HEK293 (cell line): ENCODE measurements at regions not wholly inside any gene's neighbourhood (a gene's known extent, or its start where the extent isn't known, plus 50 kb on each side); places are given as distances from the start of the nearest gene placed in this dataset.

Experiments used
- CTCF ChIA-PET: fragments of 350-600 bp; formaldehyde crosslinking; extraction: SDS; loops from one replicate; lab custom pipeline; 2021; ENCODE audit warnings: antibody characterized with exemption; lab: Yijun Ruan, JAX
- POLR2A ChIA-PET: fragments of 300-600 bp; formaldehyde crosslinking; extraction: SDS; loops from one replicate; lab custom pipeline; 2020; ENCODE audit warnings: antibody characterized with exemption, inconsistent platforms; lab: Yijun Ruan, JAX
- H3K27ac ChIP-seq: fragments of 200-500 bp; sonication (Bioruptor generic); 2 replicates; pipeline ENCODE4 v1.5.1; 2014; ENCODE audit warnings: low read depth, low read length, control low read depth, inconsistent platforms; ENCODE audit errors: extremely low read depth
- H3K36me3 ChIP-seq, 2 experiments: fragments of 200-500 bp in 1 of 2; sonication (Bioruptor generic) in 1 of 2; 1 replicate in 1 of 2; 2 replicates in 1 of 2; pipeline ENCODE4 v1.5.1; 2014 to 2017; ENCODE audit warnings: inconsistent platforms in 2 of 2, low read length in 2 of 2; ENCODE audit not compliant: control insufficient read depth in 2 of 2, insufficient read depth in 1 of 2
- H3K4me1 ChIP-seq: fragments of 200-500 bp; sonication (Bioruptor generic); 2 replicates; pipeline ENCODE4 v1.5.1; 2014; ENCODE audit warnings: mild to moderate bottlenecking, low read length, inconsistent platforms; ENCODE audit not compliant: control insufficient read depth, insufficient read depth
- H3K4me3 ChIP-seq: 2 replicates; pipeline ENCODE4 v1.5.1; 2011; ENCODE audit warnings: low read depth, mild to moderate bottlenecking, control low read depth, low read length, moderate library complexity
- H3K9me3 ChIP-seq: fragments of 200-500 bp; sonication (Bioruptor generic); 2 replicates; pipeline ENCODE4 v1.5.1; 2014; ENCODE audit warnings: low read depth, low read length, inconsistent platforms; ENCODE audit not compliant: control insufficient read depth, insufficient read depth
- OSR2 ChIP-seq: fragments of 450-650 bp; formaldehyde crosslinking; IDR thresholded peaks from 2 replicates; pipeline ENCODE4 v1.5.1; 2016; ENCODE audit warnings: missing biosample characterization, missing genetic modification characterization
- ZBTB20 ChIP-seq: fragments of 450-650 bp; formaldehyde crosslinking; IDR thresholded peaks from 2 replicates; pipeline ENCODE4 v1.5.1; 2016; ENCODE audit warnings: missing biosample characterization, missing genetic modification characterization
- ZBTB8A ChIP-seq: fragments of 450-650 bp; formaldehyde crosslinking; IDR thresholded peaks from 2 replicates; pipeline ENCODE4 v1.5.1; 2016; ENCODE audit warnings: missing biosample characterization, missing genetic modification characterization
- ZNF138 ChIP-seq: fragments of 450-650 bp; formaldehyde crosslinking; IDR thresholded peaks from 2 replicates; pipeline ENCODE4 v1.5.1; 2016; ENCODE audit warnings: missing biosample characterization, missing genetic modification characterization, borderline replicate concordance
- ZNF155 ChIP-seq: fragments of 450-650 bp; formaldehyde crosslinking; IDR thresholded peaks from 2 replicates; pipeline ENCODE4 v1.5.1; 2016; ENCODE audit warnings: missing biosample characterization, missing genetic modification characterization
- ZNF211 ChIP-seq: fragments of 450-650 bp; formaldehyde crosslinking; IDR thresholded peaks from 2 replicates; pipeline ENCODE4 v1.5.1; 2016; ENCODE audit warnings: low read depth, missing biosample characterization, missing genetic modification characterization
- ZNF214 ChIP-seq: fragments of 450-650 bp; formaldehyde crosslinking; IDR thresholded peaks from 2 replicates; pipeline ENCODE4 v1.5.1; 2017; ENCODE audit warnings: missing biosample characterization, mild to moderate bottlenecking, missing genetic modification characterization, borderline replicate concordance
- ZNF248 ChIP-seq: fragments of 450-650 bp; formaldehyde crosslinking; IDR thresholded peaks from 2 replicates; pipeline ENCODE4 v1.5.1; 2017; ENCODE audit warnings: missing biosample characterization, missing genetic modification characterization
- ZNF266 ChIP-seq: fragments of 450-650 bp; formaldehyde crosslinking; IDR thresholded peaks from 2 replicates; pipeline ENCODE4 v1.5.1; 2016; ENCODE audit warnings: missing biosample characterization, missing genetic modification characterization, low read depth
- ZNF341 ChIP-seq: fragments of 450-650 bp; formaldehyde crosslinking; IDR thresholded peaks from 2 replicates; pipeline ENCODE4; 2016; ENCODE audit warnings: low read depth, missing biosample characterization, missing genetic modification characterization
- ZNF514 ChIP-seq: fragments of 450-650 bp; formaldehyde crosslinking; IDR thresholded peaks from 2 replicates; pipeline ENCODE4 v1.5.1; 2016; ENCODE audit warnings: missing biosample characterization, missing genetic modification characterization
- ZNF518A ChIP-seq: fragments of 450-650 bp; formaldehyde crosslinking; conservative IDR thresholded peaks from 2 replicates; pipeline ENCODE4 v1.5.1; 2016; ENCODE audit warnings: low read depth, missing biosample characterization, missing genetic modification characterization
- ZNF664 ChIP-seq: fragments of 450-650 bp; formaldehyde crosslinking; IDR thresholded peaks from 2 replicates; pipeline ENCODE4 v1.5.1; 2016; ENCODE audit warnings: missing biosample characterization, missing genetic modification characterization
- ZNF701 ChIP-seq: fragments of 450-650 bp; formaldehyde crosslinking; IDR thresholded peaks from 2 replicates; pipeline ENCODE4 v1.5.1; 2016; ENCODE audit warnings: missing biosample characterization, missing genetic modification characterization
- TF ChIP-seq, protein P1 (sequence below): fragments of 450-650 bp; formaldehyde crosslinking; IDR thresholded peaks from 2 replicates; pipeline ENCODE4; 2016; ENCODE audit warnings: missing biosample characterization, missing genetic modification characterization
- TF ChIP-seq, protein P2 (sequence below): fragments of 450-650 bp; formaldehyde crosslinking; IDR thresholded peaks from 2 replicates; pipeline ENCODE4 v1.5.1; 2016; ENCODE audit warnings: missing biosample characterization, missing genetic modification characterization
- TF ChIP-seq, protein P3 (sequence below): fragments of 450-650 bp; formaldehyde crosslinking; IDR thresholded peaks from 2 replicates; pipeline ENCODE4 v1.5.1; 2016; ENCODE audit warnings: missing biosample characterization, missing genetic modification characterization
- TF ChIP-seq, protein P4 (sequence below): fragments of 450-650 bp; formaldehyde crosslinking; IDR thresholded peaks from 2 replicates; pipeline ENCODE4 v1.5.1; 2017; ENCODE audit warnings: missing biosample characterization, missing genetic modification characterization

- TF ChIP-seq, protein P1, sequence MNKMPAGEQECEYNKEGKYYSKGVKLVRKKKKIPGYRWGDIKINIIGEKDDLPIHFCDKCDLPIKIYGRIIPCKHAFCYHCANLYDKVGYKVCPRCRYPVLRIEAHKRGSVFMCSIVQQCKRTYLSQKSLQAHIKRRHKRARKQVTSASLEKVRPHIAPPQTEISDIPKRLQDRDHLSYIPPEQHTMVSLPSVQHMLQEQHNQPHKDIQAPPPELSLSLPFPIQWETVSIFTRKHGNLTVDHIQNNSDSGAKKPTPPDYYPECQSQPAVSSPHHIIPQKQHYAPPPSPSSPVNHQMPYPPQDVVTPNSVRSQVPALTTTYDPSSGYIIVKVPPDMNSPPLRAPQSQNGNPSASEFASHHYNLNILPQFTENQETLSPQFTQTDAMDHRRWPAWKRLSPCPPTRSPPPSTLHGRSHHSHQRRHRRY (tag by site-specific recombination): no peak
- peak; percentile 46; the same call in 1 of the 2 replicates for TF ChIP-seq ZNF341
- TF ChIP-seq, protein P2, sequence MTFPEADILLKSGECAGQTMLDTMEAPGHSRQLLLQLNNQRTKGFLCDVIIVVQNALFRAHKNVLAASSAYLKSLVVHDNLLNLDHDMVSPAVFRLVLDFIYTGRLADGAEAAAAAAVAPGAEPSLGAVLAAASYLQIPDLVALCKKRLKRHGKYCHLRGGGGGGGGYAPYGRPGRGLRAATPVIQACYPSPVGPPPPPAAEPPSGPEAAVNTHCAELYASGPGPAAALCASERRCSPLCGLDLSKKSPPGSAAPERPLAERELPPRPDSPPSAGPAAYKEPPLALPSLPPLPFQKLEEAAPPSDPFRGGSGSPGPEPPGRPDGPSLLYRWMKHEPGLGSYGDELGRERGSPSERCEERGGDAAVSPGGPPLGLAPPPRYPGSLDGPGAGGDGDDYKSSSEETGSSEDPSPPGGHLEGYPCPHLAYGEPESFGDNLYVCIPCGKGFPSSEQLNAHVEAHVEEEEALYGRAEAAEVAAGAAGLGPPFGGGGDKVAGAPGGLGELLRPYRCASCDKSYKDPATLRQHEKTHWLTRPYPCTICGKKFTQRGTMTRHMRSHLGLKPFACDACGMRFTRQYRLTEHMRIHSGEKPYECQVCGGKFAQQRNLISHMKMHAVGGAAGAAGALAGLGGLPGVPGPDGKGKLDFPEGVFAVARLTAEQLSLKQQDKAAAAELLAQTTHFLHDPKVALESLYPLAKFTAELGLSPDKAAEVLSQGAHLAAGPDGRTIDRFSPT (tag by site-specific recombination): no peak
- TF ChIP-seq, protein P3, sequence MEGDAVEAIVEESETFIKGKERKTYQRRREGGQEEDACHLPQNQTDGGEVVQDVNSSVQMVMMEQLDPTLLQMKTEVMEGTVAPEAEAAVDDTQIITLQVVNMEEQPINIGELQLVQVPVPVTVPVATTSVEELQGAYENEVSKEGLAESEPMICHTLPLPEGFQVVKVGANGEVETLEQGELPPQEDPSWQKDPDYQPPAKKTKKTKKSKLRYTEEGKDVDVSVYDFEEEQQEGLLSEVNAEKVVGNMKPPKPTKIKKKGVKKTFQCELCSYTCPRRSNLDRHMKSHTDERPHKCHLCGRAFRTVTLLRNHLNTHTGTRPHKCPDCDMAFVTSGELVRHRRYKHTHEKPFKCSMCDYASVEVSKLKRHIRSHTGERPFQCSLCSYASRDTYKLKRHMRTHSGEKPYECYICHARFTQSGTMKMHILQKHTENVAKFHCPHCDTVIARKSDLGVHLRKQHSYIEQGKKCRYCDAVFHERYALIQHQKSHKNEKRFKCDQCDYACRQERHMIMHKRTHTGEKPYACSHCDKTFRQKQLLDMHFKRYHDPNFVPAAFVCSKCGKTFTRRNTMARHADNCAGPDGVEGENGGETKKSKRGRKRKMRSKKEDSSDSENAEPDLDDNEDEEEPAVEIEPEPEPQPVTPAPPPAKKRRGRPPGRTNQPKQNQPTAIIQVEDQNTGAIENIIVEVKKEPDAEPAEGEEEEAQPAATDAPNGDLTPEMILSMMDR (tag by site-specific recombination): no peak
- peak; percentile 47; the same call in 1 of the 2 replicates for TF ChIP-seq ZBTB20 (tag by site-specific recombination)
- TF ChIP-seq OSR2 (tag by site-specific recombination): peak; percentile 70
- TF ChIP-seq ZBTB8A (tag by site-specific recombination): peak; percentile 71
- no peak for TF ChIP-seq ZNF266
- no peak for TF ChIP-seq ZNF211 (tag by site-specific recombination)
- no peak for TF ChIP-seq ZNF701 (tag by site-specific recombination)
- TF ChIP-seq, protein P4, sequence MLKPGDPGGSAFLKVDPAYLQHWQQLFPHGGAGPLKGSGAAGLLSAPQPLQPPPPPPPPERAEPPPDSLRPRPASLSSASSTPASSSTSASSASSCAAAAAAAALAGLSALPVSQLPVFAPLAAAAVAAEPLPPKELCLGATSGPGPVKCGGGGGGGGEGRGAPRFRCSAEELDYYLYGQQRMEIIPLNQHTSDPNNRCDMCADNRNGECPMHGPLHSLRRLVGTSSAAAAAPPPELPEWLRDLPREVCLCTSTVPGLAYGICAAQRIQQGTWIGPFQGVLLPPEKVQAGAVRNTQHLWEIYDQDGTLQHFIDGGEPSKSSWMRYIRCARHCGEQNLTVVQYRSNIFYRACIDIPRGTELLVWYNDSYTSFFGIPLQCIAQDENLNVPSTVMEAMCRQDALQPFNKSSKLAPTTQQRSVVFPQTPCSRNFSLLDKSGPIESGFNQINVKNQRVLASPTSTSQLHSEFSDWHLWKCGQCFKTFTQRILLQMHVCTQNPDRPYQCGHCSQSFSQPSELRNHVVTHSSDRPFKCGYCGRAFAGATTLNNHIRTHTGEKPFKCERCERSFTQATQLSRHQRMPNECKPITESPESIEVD (tag by site-specific recombination): peak; percentile 39; the same call in 1 of the 2 replicates
- TF ChIP-seq ZNF155 (tag by site-specific recombination): no peak
- TF ChIP-seq ZNF514: no peak
- no peak for TF ChIP-seq ZNF518A (tag by site-specific recombination)
- TF ChIP-seq ZNF248: no peak
These were observed 163.6 kb upstream of the SEMA6A start (continued) for GRCh38 chr5:116738239-116738614.

GRCh38 chr5:116736671-116737070 lies 162.0 kb upstream of the SEMA6A start:
- no peak overlapping the region for H3K4me3 ChIP-seq
- H3K9me3 ChIP-seq: no peaks in the 10 kb centered on the region
- peaks cover 4% of the 10 kb centered on the region; the same call in 1 of the 2 replicates for H3K4me1 ChIP-seq
- H3K36me3 ChIP-seq: no peaks in the 10 kb centered on the region
- ChIA-PET POLR2A (interaction anchor here (0.5 kb wide), 1 partner anchor 105 kb away, joined by 6 read pairs; no protein-coding TSS in a partner anchor), CTCF (no interaction called here)
- no peak overlapping the region for H3K27ac ChIP-seq
- TF ChIP-seq ZNF518A (tag by site-specific recombination) (no peak), ZNF664 (no peak), ZNF138 (tag by site-specific recombination) (no peak), ZNF214 (tag by site-specific recombination) (no peak)
